ENCODE measurements at regions not wholly inside any gene's neighbourhood (a gene's known extent, or its start where the extent isn't known, plus 50 kb on each side); places are given as distances from the start of the nearest gene placed in this dataset.

- no peak overlapping the region for H2BK120ac ChIP-seq (replicated peaks; ENCODE audit: low read depth, low read length)
- H3K27me3 ChIP-seq (replicated peaks in 1 of 4; ENCODE audit: control insufficient read depth in 3 of 4, extremely low read depth in 1 of 4, insufficient read depth in 3 of 4, low read length in 3 of 4) = no peaks in the 10 kb centered on the region
- no peak overlapping the region for H3K18ac ChIP-seq (ENCODE audit: extremely low read depth, low read length)
- FAIRE-seq (no peak), DNase-seq (ENCODE audit: low read depth in 1 of 2, low spot score in 2 of 2) (no peak)
- no peak overlapping the region for H2AFZ ChIP-seq (ENCODE audit: low read length)
- ChIA-PET POLR2A (ENCODE audit: partially characterized antibody) (no interaction called here), CTCF (ENCODE audit: partially characterized antibody) (no interaction called here)
- H3K9me3 ChIP-seq (ENCODE audit: insufficient read depth in 2 of 2, low read depth in 1 of 2, low read length in 1 of 2) = no peaks in the 10 kb centered on the region
- no peaks in the 10 kb centered on the region for H4K20me1 ChIP-seq (replicated peaks in 1 of 2; ENCODE audit: control insufficient read depth in 1 of 2, insufficient read depth in 2 of 2, low read length in 2 of 2)
- no peak overlapping the region for H2AK5ac ChIP-seq (ENCODE audit: low read depth, low read length)
- H4K5ac ChIP-seq (ENCODE audit: insufficient read length, low read depth, low read length) = no peak overlapping the region
- no peak overlapping the region for H3K9ac ChIP-seq (replicated peaks in 1 of 4; ENCODE audit: extremely low read depth in 1 of 4, low read depth in 3 of 4, low read length in 3 of 4)
- H3K14ac ChIP-seq (ENCODE audit: insufficient read length) = no peak overlapping the region
- 0 out of 7 replicates have a peak, but pooled peaks cover 0 to 2% (median 0%) of the 10 kb centered on the region in 4 experiments for H3K4me1 ChIP-seq (replicated peaks in 1 of 4; ENCODE audit: control insufficient read depth in 3 of 4, insufficient read depth in 4 of 4, low read length in 3 of 4)
- H3K23ac ChIP-seq (ENCODE audit: insufficient read length) = no peak overlapping the region
- H2BK15ac ChIP-seq (ENCODE audit: low read length) = no peak overlapping the region
- no peak overlapping the region for H2BK20ac ChIP-seq (ENCODE audit: low read length)
- no peaks in the 10 kb centered on the region for H3K79me1 ChIP-seq (ENCODE audit: low read depth, low read length)
- H3K36me3 ChIP-seq (ENCODE audit: control insufficient read depth in 2 of 4, insufficient read depth in 4 of 4, low read length in 3 of 4) = no peaks in the 10 kb centered on the region
- H3K4ac ChIP-seq (replicated peaks; ENCODE audit: insufficient read length, low read depth, low read length) = no peak overlapping the region
- H3K56ac ChIP-seq (replicated peaks; ENCODE audit: insufficient read length, low read depth, low read length) = no peak overlapping the region
- no peak overlapping the region for H3K4me3 ChIP-seq (ENCODE audit: extremely low read depth in 1 of 4, insufficient read depth in 2 of 4, low read depth in 3 of 4, low read length in 4 of 4)
- 92% methylated on average over 3 of the region's 3 CpGs; no CpG with 5 or more reads in 1 of the 2 experiments for WGBS, 2 experiments (ENCODE audit: extremely low coverage in 1 of 2, insufficient coverage in 1 of 2, insufficient read length in 1 of 2, insufficient replicate concordance in 2 of 2, low coverage in 1 of 2, low lambda C conversion rate in 2 of 2, missing lambda C conversion rate in 1 of 2)
- H3K27ac ChIP-seq (ENCODE audit: low read depth, low read length) = no peak overlapping the region
- no peak overlapping the region for H2BK5ac ChIP-seq (ENCODE audit: low read depth, low read length)
- no peaks in the 10 kb centered on the region for H3K79me2 ChIP-seq (ENCODE audit: control insufficient read depth in 1 of 2, insufficient read depth in 2 of 2, low read length in 2 of 2)
- H2BK12ac ChIP-seq (ENCODE audit: low read depth, low read length) = no peak overlapping the region
- no peaks in the 10 kb centered on the region for H3K23me2 ChIP-seq (ENCODE audit: low read depth, low read length)
- no peak overlapping the region for H4K8ac ChIP-seq (ENCODE audit: extremely low read depth, insufficient read depth, low read length)
- no peak overlapping the region for H4K91ac ChIP-seq (replicated peaks; ENCODE audit: insufficient read length, low read length)
- H3K4me2 ChIP-seq (ENCODE audit: insufficient read depth in 1 of 2, low read depth in 2 of 2, low read length in 2 of 2) = no peak overlapping the region
- no peak for TF ChIP-seq BACH1 (IDR thresholded peaks at IDR 0.05; ENCODE audit: low read length)
- TF ChIP-seq, protein P1, sequence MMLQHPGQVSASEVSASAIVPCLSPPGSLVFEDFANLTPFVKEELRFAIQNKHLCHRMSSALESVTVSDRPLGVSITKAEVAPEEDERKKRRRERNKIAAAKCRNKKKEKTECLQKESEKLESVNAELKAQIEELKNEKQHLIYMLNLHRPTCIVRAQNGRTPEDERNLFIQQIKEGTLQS (IDR thresholded peaks at IDR 0.05; ENCODE audit: insufficient read depth, low read depth, low read length) = no peak
- TF ChIP-seq EP300 (IDR thresholded peaks at IDR 0.05; ENCODE audit: borderline replicate concordance in 1 of 2, low read depth in 2 of 2, low read length in 2 of 2) = no peak
- TF ChIP-seq RXRA (IDR thresholded peaks at IDR 0.05; ENCODE audit: insufficient read depth, low read depth, low read length) = no peak
- no peak for TF ChIP-seq EZH2 (IDR thresholded peaks at IDR 0.05; ENCODE audit: low read depth, low read length, severe bottlenecking)
- TF ChIP-seq CHD2 (IDR thresholded peaks at IDR 0.05; ENCODE audit: low read length) = no peak
- no peak for TF ChIP-seq PHF8 (conservative IDR thresholded peaks at IDR 0.05; ENCODE audit: low read depth, low read length)
- TF ChIP-seq SRF (IDR thresholded peaks at IDR 0.05; ENCODE audit: low read depth, low read length) = no peak
- TF ChIP-seq SP2 (IDR thresholded peaks at IDR 0.05; ENCODE audit: low read length) = no peak
- TF ChIP-seq MAFK (IDR thresholded peaks at IDR 0.05; ENCODE audit: low read depth, low read length) = no peak
Measured at GRCh38 chr7:15143121-15143520, 240.6 kb upstream of the DGKB start.
